HEK293 (cell line): ENCODE measurements at regions not wholly inside any gene's neighbourhood (a gene's known extent, or its start where the extent isn't known, plus 50 kb on each side); places are given as distances from the start of the nearest gene placed in this dataset.

Experiments used
- CTCF ChIA-PET: fragments of 350-600 bp; formaldehyde crosslinking; extraction: SDS; loops from one replicate; lab custom pipeline; 2021; ENCODE audit warnings: antibody characterized with exemption; lab: Yijun Ruan, JAX
- POLR2A ChIA-PET: fragments of 300-600 bp; formaldehyde crosslinking; extraction: SDS; loops from one replicate; lab custom pipeline; 2020; ENCODE audit warnings: antibody characterized with exemption, inconsistent platforms; lab: Yijun Ruan, JAX
- H3K27ac ChIP-seq: fragments of 200-500 bp; sonication (Bioruptor generic); 2 replicates; pipeline ENCODE4 v1.5.1; 2014; ENCODE audit warnings: low read depth, low read length, control low read depth, inconsistent platforms; ENCODE audit errors: extremely low read depth
- H3K36me3 ChIP-seq, 2 experiments: fragments of 200-500 bp in 1 of 2; sonication (Bioruptor generic) in 1 of 2; 1 replicate in 1 of 2; 2 replicates in 1 of 2; pipeline ENCODE4 v1.5.1; 2014 to 2017; ENCODE audit warnings: inconsistent platforms in 2 of 2, low read length in 2 of 2; ENCODE audit not compliant: control insufficient read depth in 2 of 2, insufficient read depth in 1 of 2
- H3K4me1 ChIP-seq: fragments of 200-500 bp; sonication (Bioruptor generic); 2 replicates; pipeline ENCODE4 v1.5.1; 2014; ENCODE audit warnings: mild to moderate bottlenecking, low read length, inconsistent platforms; ENCODE audit not compliant: control insufficient read depth, insufficient read depth
- H3K4me3 ChIP-seq: 2 replicates; pipeline ENCODE4 v1.5.1; 2011; ENCODE audit warnings: low read depth, mild to moderate bottlenecking, control low read depth, low read length, moderate library complexity
- H3K9me3 ChIP-seq: fragments of 200-500 bp; sonication (Bioruptor generic); 2 replicates; pipeline ENCODE4 v1.5.1; 2014; ENCODE audit warnings: low read depth, low read length, inconsistent platforms; ENCODE audit not compliant: control insufficient read depth, insufficient read depth
- GLI2 ChIP-seq: fragments of 450-650 bp; formaldehyde crosslinking; IDR thresholded peaks from 2 replicates; pipeline ENCODE4; 2017; ENCODE audit warnings: missing biosample characterization, missing genetic modification characterization, low read depth, borderline replicate concordance
- KLF16 ChIP-seq: fragments of 450-650 bp; formaldehyde crosslinking; IDR thresholded peaks from 2 replicates; pipeline ENCODE4 v1.5.1; 2017; ENCODE audit warnings: missing biosample characterization, missing genetic modification characterization
- SCRT1 ChIP-seq: fragments of 450-650 bp; formaldehyde crosslinking; IDR thresholded peaks from 2 replicates; pipeline ENCODE4 v1.5.1; 2016; ENCODE audit warnings: missing biosample characterization, missing genetic modification characterization, borderline replicate concordance
- SCRT2 ChIP-seq: fragments of 450-650 bp; formaldehyde crosslinking; IDR thresholded peaks from 2 replicates; pipeline ENCODE4 v1.5.1; 2016; ENCODE audit warnings: missing biosample characterization, missing genetic modification characterization
- SP2 ChIP-seq: fragments of 450-650 bp; formaldehyde crosslinking; IDR thresholded peaks from 2 replicates; pipeline ENCODE4 v1.5.1; 2016; ENCODE audit warnings: missing biosample characterization, missing genetic modification characterization
- SP7 ChIP-seq: fragments of 450-650 bp; formaldehyde crosslinking; IDR thresholded peaks from 2 replicates; pipeline ENCODE4 v1.5.1; 2016; ENCODE audit warnings: missing biosample characterization, missing genetic modification characterization
- TCF7L2 ChIP-seq: IDR thresholded peaks from 2 replicates; pipeline ENCODE4 v1.6.1; 2011; ENCODE audit warnings: low read depth, mild to moderate bottlenecking, inconsistent platforms, low read length, moderate library complexity, borderline replicate concordance
- ZNF114 ChIP-seq: fragments of 450-650 bp; formaldehyde crosslinking; IDR thresholded peaks from 2 replicates; pipeline ENCODE4 v1.5.0; 2017; ENCODE audit warnings: missing biosample characterization, missing genetic modification characterization
- ZNF157 ChIP-seq: fragments of 450-650 bp; formaldehyde crosslinking; IDR thresholded peaks from 2 replicates; pipeline ENCODE4 v1.5.1; 2016; ENCODE audit warnings: missing biosample characterization, missing genetic modification characterization
- ZNF169 ChIP-seq: fragments of 450-650 bp; formaldehyde crosslinking; IDR thresholded peaks from 2 replicates; pipeline ENCODE4 v1.5.1; 2016; ENCODE audit warnings: missing biosample characterization, missing genetic modification characterization
- ZNF19 ChIP-seq: fragments of 450-650 bp; formaldehyde crosslinking; IDR thresholded peaks from 2 replicates; pipeline ENCODE4; 2016; ENCODE audit warnings: missing biosample characterization, missing genetic modification characterization, low read depth
- ZNF266 ChIP-seq: fragments of 450-650 bp; formaldehyde crosslinking; IDR thresholded peaks from 2 replicates; pipeline ENCODE4 v1.5.1; 2016; ENCODE audit warnings: missing biosample characterization, missing genetic modification characterization, low read depth
- ZNF292 ChIP-seq: fragments of 450-650 bp; formaldehyde crosslinking; IDR thresholded peaks from 2 replicates; pipeline ENCODE4 v1.5.1; 2016; ENCODE audit warnings: low read depth, missing biosample characterization, missing genetic modification characterization, borderline replicate concordance
- ZNF549 ChIP-seq: fragments of 450-650 bp; IDR thresholded peaks from 2 replicates; pipeline ENCODE4 v1.5.1; 2018; ENCODE audit warnings: missing biosample characterization, missing genetic modification characterization, mild to moderate bottlenecking, inconsistent platforms, moderate library complexity
- ZNF658 ChIP-seq: fragments of 450-650 bp; formaldehyde crosslinking; IDR thresholded peaks from 2 replicates; pipeline ENCODE4; 2016; ENCODE audit warnings: missing biosample characterization, missing genetic modification characterization
- TF ChIP-seq, protein P1 (sequence below): fragments of 450-650 bp; formaldehyde crosslinking; IDR thresholded peaks from 2 replicates; pipeline ENCODE4 v1.5.1; 2016; ENCODE audit warnings: missing biosample characterization, missing genetic modification characterization
- TF ChIP-seq, protein P2 (sequence below): fragments of 450-650 bp; formaldehyde crosslinking; IDR thresholded peaks from 2 replicates; pipeline ENCODE4 v1.5.1; 2016; ENCODE audit warnings: missing biosample characterization, missing genetic modification characterization
- TF ChIP-seq, protein P3 (sequence below): fragments of 450-650 bp; formaldehyde crosslinking; IDR thresholded peaks from 2 replicates; pipeline ENCODE4 v1.5.1; 2016; ENCODE audit warnings: missing biosample characterization, missing genetic modification characterization, low read depth
- TF ChIP-seq, protein P4 (sequence below): fragments of 450-650 bp; IDR thresholded peaks from 2 replicates; pipeline ENCODE4 v1.5.1; 2018; ENCODE audit warnings: missing biosample characterization, missing genetic modification characterization
- TF ChIP-seq, protein P5 (sequence below): fragments of 450-650 bp; formaldehyde crosslinking; IDR thresholded peaks from 2 replicates; pipeline ENCODE4 v1.5.1; 2017; ENCODE audit warnings: missing biosample characterization, missing genetic modification characterization
- TF ChIP-seq, protein P6 (sequence below): fragments of 450-650 bp; formaldehyde crosslinking; IDR thresholded peaks from 2 replicates; pipeline ENCODE4 v1.5.1; 2016; ENCODE audit warnings: missing biosample characterization, missing genetic modification characterization

DNA sequence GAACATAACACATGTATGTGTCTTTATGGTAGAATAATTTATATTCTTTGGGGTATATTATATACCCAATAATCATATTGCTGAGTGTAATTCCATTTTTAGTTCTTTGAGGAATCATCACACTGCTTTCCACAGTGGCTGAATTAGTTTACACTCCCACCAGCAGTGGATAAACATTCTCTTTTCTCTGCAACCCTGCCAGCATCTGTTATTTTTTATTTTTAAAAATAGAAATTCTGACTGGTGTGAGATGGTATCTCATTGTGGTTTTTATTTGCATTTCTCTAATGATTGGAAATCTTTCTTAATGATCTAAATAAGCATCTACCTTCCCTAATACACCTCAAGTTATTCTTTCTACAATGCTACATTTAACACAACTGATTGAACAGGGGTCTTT lies 346.2 kb upstream of the LYPLAL1 start:
- no peaks in the 10 kb centered on the region for H3K9me3 ChIP-seq
- no peaks in the 10 kb centered on the region for H3K36me3 ChIP-seq
- H3K4me1 ChIP-seq = no peaks in the 10 kb centered on the region
- H3K27ac ChIP-seq = no peak overlapping the region
- ChIA-PET CTCF (no interaction called here), POLR2A (no interaction called here)
- TF ChIP-seq SP2 (tag by site-specific recombination) (no peak), ZNF157 (tag by site-specific recombination) (no peak), ZNF266 (tag by site-specific recombination) (no peak), SCRT2 (no peak), KLF16 (no peak), ZNF658 (tag by site-specific recombination) (no peak), GLI2 (tag by site-specific recombination) (no peak)
- no peak overlapping the region for H3K4me3 ChIP-seq

DNA sequence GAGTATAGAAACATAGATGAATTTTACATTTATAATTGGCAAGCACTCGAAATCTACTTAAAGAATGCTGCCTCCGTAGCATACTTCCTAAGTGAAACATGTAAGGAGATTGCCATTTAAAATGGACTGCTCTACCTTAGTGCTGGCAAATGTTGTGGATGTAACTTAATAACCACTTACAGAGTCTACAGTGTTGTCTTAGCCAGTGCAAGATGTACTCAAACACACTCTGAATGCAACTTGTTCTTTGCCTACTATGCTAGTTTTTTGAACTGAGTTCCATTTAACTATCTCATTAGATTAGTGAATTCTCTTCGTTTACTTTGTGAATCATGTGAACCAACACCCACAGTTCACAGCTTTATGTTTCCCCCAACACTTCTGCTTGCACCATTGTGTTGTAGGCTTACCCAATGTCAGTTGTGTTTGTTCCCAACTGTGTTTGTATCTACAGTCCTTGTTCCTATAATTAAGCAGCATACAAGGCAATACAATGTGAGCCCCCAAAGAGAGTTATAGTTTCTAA lies 345.5 kb upstream of the LYPLAL1 start:
- Histone ChIP-seq H3K27ac (no peak overlapping the region), H3K4me3 (no peak overlapping the region), H3K9me3 (no peaks in the 10 kb centered on the region), H3K4me1 (no peaks in the 10 kb centered on the region), H3K36me3 (no peaks in the 10 kb centered on the region)
- CTCF ChIA-PET = no interaction called here
- POLR2A ChIA-PET = no interaction called here
- TF ChIP-seq ZNF169 (tag by site-specific recombination) (no peak), ZNF549 (tag by site-specific recombination) (no peak), SP7 (tag by site-specific recombination) (no peak), ZNF292 (tag by site-specific recombination) (no peak)
- TF ChIP-seq, protein P1, sequence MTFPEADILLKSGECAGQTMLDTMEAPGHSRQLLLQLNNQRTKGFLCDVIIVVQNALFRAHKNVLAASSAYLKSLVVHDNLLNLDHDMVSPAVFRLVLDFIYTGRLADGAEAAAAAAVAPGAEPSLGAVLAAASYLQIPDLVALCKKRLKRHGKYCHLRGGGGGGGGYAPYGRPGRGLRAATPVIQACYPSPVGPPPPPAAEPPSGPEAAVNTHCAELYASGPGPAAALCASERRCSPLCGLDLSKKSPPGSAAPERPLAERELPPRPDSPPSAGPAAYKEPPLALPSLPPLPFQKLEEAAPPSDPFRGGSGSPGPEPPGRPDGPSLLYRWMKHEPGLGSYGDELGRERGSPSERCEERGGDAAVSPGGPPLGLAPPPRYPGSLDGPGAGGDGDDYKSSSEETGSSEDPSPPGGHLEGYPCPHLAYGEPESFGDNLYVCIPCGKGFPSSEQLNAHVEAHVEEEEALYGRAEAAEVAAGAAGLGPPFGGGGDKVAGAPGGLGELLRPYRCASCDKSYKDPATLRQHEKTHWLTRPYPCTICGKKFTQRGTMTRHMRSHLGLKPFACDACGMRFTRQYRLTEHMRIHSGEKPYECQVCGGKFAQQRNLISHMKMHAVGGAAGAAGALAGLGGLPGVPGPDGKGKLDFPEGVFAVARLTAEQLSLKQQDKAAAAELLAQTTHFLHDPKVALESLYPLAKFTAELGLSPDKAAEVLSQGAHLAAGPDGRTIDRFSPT = no peak

DNA sequence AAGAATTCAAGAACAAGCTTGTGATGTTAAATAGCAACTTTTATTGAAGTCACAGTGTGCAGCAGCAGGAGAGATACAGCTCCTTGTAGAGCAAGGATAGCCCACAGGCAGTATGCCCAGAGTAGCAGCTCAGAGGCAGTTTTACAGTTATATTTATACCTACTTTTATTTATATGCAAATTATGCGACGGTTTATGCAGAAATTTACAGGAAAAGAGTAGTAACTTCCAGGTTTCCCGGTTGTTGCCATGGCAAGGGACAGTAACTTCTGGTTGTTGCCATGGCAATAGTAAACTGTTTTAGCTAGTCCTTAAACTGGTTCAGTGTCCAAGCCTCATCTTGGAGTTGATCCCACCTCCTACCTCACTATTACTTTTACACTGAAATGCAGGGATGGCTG lies 344.6 kb upstream of the LYPLAL1 start:
- no peaks in the 10 kb centered on the region for H3K36me3 ChIP-seq
- H3K4me3 ChIP-seq = no peak overlapping the region
- no peaks in the 10 kb centered on the region for H3K4me1 ChIP-seq
- no peaks in the 10 kb centered on the region for H3K9me3 ChIP-seq
- CTCF ChIA-PET = no interaction called here
- POLR2A ChIA-PET = no interaction called here
- no peak overlapping the region for H3K27ac ChIP-seq
- TF ChIP-seq, protein P2, sequence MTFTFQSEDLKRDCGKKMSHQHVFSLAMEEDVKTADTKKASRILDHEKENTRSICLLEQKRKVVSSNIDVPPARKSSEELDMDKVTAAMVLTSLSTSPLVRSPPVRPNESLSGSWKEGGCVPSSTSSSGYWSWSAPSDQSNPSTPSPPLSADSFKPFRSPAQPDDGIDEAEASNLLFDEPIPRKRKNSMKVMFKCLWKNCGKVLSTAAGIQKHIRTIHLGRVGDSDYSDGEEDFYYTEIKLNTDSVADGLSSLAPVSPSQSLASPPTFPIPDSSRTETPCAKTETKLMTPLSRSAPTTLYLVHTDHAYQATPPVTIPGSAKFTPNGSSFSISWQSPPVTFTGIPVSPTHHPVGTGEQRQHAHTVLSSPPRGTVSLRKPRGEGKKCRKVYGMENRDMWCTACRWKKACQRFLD (tag by site-specific recombination) = no peak
- TF ChIP-seq, protein P3, sequence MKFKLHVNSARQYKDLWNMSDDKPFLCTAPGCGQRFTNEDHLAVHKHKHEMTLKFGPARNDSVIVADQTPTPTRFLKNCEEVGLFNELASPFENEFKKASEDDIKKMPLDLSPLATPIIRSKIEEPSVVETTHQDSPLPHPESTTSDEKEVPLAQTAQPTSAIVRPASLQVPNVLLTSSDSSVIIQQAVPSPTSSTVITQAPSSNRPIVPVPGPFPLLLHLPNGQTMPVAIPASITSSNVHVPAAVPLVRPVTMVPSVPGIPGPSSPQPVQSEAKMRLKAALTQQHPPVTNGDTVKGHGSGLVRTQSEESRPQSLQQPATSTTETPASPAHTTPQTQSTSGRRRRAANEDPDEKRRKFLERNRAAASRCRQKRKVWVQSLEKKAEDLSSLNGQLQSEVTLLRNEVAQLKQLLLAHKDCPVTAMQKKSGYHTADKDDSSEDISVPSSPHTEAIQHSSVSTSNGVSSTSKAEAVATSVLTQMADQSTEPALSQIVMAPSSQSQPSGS = no peak
- TF ChIP-seq, protein P4, sequence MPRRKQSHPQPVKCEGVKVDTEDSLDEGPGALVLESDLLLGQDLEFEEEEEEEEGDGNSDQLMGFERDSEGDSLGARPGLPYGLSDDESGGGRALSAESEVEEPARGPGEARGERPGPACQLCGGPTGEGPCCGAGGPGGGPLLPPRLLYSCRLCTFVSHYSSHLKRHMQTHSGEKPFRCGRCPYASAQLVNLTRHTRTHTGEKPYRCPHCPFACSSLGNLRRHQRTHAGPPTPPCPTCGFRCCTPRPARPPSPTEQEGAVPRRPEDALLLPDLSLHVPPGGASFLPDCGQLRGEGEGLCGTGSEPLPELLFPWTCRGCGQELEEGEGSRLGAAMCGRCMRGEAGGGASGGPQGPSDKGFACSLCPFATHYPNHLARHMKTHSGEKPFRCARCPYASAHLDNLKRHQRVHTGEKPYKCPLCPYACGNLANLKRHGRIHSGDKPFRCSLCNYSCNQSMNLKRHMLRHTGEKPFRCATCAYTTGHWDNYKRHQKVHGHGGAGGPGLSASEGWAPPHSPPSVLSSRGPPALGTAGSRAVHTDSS (tag by site-specific recombination) = no peak
- TF ChIP-seq, protein P5, sequence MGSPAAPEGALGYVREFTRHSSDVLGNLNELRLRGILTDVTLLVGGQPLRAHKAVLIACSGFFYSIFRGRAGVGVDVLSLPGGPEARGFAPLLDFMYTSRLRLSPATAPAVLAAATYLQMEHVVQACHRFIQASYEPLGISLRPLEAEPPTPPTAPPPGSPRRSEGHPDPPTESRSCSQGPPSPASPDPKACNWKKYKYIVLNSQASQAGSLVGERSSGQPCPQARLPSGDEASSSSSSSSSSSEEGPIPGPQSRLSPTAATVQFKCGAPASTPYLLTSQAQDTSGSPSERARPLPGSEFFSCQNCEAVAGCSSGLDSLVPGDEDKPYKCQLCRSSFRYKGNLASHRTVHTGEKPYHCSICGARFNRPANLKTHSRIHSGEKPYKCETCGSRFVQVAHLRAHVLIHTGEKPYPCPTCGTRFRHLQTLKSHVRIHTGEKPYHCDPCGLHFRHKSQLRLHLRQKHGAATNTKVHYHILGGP (tag by site-specific recombination) = no peak
- TF ChIP-seq, protein P6, sequence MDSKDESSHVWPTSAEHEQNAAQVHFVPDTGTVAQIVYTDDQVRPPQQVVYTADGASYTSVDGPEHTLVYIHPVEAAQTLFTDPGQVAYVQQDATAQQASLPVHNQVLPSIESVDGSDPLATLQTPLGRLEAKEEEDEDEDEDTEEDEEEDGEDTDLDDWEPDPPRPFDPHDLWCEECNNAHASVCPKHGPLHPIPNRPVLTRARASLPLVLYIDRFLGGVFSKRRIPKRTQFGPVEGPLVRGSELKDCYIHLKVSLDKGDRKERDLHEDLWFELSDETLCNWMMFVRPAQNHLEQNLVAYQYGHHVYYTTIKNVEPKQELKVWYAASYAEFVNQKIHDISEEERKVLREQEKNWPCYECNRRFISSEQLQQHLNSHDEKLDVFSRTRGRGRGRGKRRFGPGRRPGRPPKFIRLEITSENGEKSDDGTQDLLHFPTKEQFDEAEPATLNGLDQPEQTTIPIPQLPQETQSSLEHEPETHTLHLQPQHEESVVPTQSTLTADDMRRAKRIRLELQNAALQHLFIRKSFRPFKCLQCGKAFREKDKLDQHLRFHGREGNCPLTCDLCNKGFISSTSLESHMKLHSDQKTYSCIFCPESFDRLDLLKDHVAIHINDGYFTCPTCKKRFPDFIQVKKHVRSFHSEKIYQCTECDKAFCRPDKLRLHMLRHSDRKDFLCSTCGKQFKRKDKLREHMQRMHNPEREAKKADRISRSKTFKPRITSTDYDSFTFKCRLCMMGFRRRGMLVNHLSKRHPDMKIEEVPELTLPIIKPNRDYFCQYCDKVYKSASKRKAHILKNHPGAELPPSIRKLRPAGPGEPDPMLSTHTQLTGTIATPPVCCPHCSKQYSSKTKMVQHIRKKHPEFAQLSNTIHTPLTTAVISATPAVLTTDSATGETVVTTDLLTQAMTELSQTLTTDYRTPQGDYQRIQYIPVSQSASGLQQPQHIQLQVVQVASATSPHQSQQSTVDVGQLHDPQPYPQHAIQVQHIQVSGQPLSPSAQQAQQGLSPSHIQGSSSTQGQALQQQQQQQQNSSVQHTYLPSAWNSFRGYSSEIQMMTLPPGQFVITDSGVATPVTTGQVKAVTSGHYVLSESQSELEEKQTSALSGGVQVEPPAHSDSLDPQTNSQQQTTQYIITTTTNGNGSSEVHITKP (tag by site-specific recombination) = no peak
- TF ChIP-seq ZNF114 (tag by site-specific recombination) (no peak), SCRT1 (tag by site-specific recombination) (no peak), ZNF19 (tag by site-specific recombination) (no peak), TCF7L2 (no peak)
